Muscle layer of duodenum (tissue), 2 donors: ENCODE measurements at regions not wholly inside any gene's neighbourhood (a gene's known extent, or its start where the extent isn't known, plus 50 kb on each side); places are given as distances from the start of the nearest gene placed in this dataset.
"Not testable (repeated sequence)": the region's sequence is repeated elsewhere in the genome, so short reads cannot be mapped to it uniquely, and the experiment has no call there.

ENCODE experiments used
- H3K27ac ChIP-seq: one replicate; pipeline ENCODE4 v1.7.0; 2013; ENCODE audit warnings: mild to moderate bottlenecking, low read length
- H3K27me3 ChIP-seq: one replicate; pipeline ENCODE4 v1.7.0; 2013; ENCODE audit warnings: low read depth, mild to moderate bottlenecking, control low read depth, low read length
- H3K36me3 ChIP-seq, 2 donors: one replicate each; pipeline ENCODE4 v1.7.0; 2013; ENCODE audit warnings: low read length in 2 of 2, control low read depth in 1 of 2, mild to moderate bottlenecking in 1 of 2; ENCODE audit not compliant: insufficient read depth in 2 of 2, control insufficient read depth in 1 of 2
- H3K4me1 ChIP-seq, 2 donors: one replicate each; pipeline ENCODE4 v1.7.0; 2013; ENCODE audit warnings: low read length in 2 of 2, mild to moderate bottlenecking in 2 of 2, control low read depth in 1 of 2, moderate library complexity in 1 of 2; ENCODE audit not compliant: insufficient read depth in 2 of 2, control insufficient read depth in 1 of 2
- H3K4me3 ChIP-seq, 2 donors: one replicate each; pipeline ENCODE4 v1.7.0; 2013; ENCODE audit warnings: low read length in 2 of 2, low read depth in 1 of 2, mild to moderate bottlenecking in 1 of 2
- H3K9me3 ChIP-seq, 2 donors: one replicate each; pipeline ENCODE4 v1.7.0; 2013; ENCODE audit warnings: low read length in 2 of 2, control low read depth in 1 of 2, mild to moderate bottlenecking in 1 of 2; ENCODE audit not compliant: control insufficient read depth in 1 of 2
- donor health status: healthy.

GRCh38 chr4:187671521-187671920 lies 324.1 kb upstream of the ZFP42 start:
- not testable (repeated sequence) for H3K4me1 ChIP-seq, H3K36me3 ChIP-seq, H3K27me3 ChIP-seq, H3K4me3 ChIP-seq, H3K9me3 ChIP-seq, H3K27ac ChIP-seq

- not testable (repeated sequence) for H3K4me3 ChIP-seq, H3K9me3 ChIP-seq, H3K36me3 ChIP-seq, H3K27ac ChIP-seq, H3K4me1 ChIP-seq, H3K27me3 ChIP-seq
Measured at GRCh38 chr4:187671958-187672357, 323.6 kb upstream of the ZFP42 start.

- H3K27ac ChIP-seq, H3K36me3 ChIP-seq: not testable (repeated sequence)
Measured at GRCh38 chr4:187672526-187672925, 323.0 kb upstream of the ZFP42 start.

GRCh38 chr4:187679450-187679849 lies 316.1 kb upstream of the ZFP42 start:
- Histone ChIP-seq H3K4me1 (no peaks in the 10 kb centered on the region), H3K36me3 (no peaks in the 10 kb centered on the region), H3K4me3 (no peak overlapping the region), H3K27me3 (no peaks in the 10 kb centered on the region), H3K9me3 (no peaks in the 10 kb centered on the region), H3K27ac (no peak overlapping the region)

More at GRCh38 chr4:187672526-187672925, 323.0 kb upstream of the ZFP42 start:
- H3K4me1 ChIP-seq, H3K9me3 ChIP-seq, H3K27me3 ChIP-seq, H3K4me3 ChIP-seq: not testable (repeated sequence)

- no peaks in the 10 kb centered on the region for H3K27me3 ChIP-seq
- H3K36me3 ChIP-seq, result no peaks in the 10 kb centered on the region
- no peak overlapping the region for H3K4me3 ChIP-seq
- H3K4me1 ChIP-seq, result no peaks in the 10 kb centered on the region
- H3K9me3 ChIP-seq, result no peaks in the 10 kb centered on the region
- no peak overlapping the region for H3K27ac ChIP-seq
Measured at GRCh38 chr4:187685247-187685646, 310.3 kb upstream of the ZFP42 start.

GRCh38 chr4:187687697-187688096 lies 307.9 kb upstream of the ZFP42 start:
- Histone ChIP-seq H3K4me1 (no peaks in the 10 kb centered on the region), H3K4me3 (no peak overlapping the region), H3K36me3 (no peaks in the 10 kb centered on the region), H3K27ac (no peak overlapping the region), H3K9me3 (no peaks in the 10 kb centered on the region), H3K27me3 (no peaks in the 10 kb centered on the region)

- no peak overlapping the region for H3K27ac ChIP-seq
- no peaks in the 10 kb centered on the region for H3K4me1 ChIP-seq
- H3K4me3 ChIP-seq, result no peak overlapping the region
- no peaks in the 10 kb centered on the region for H3K36me3 ChIP-seq
- no peaks in the 10 kb centered on the region for H3K9me3 ChIP-seq
- H3K27me3 ChIP-seq, result no peaks in the 10 kb centered on the region
Measured at GRCh38 chr4:187692626-187693025, 302.9 kb upstream of the ZFP42 start.

- not testable (repeated sequence) for H3K27ac ChIP-seq, H3K27me3 ChIP-seq, H3K4me1 ChIP-seq, H3K36me3 ChIP-seq, H3K9me3 ChIP-seq, H3K4me3 ChIP-seq
Measured at GRCh38 chr4:187695531-187695930, 300.0 kb upstream of the ZFP42 start.

GRCh38 chr4:187711586-187711985 lies 284.0 kb upstream of the ZFP42 start:
- H3K4me3 ChIP-seq, result no peak overlapping the region
- H3K36me3 ChIP-seq, result no peaks in the 10 kb centered on the region
- no peaks in the 10 kb centered on the region for H3K27me3 ChIP-seq
- H3K9me3 ChIP-seq, result peaks cover 0 to 10% of the 10 kb centered on the region in 2 donors
- no peaks in the 10 kb centered on the region for H3K4me1 ChIP-seq
- no peak overlapping the region for H3K27ac ChIP-seq

GRCh38 chr4:187714957-187715356 lies 280.6 kb upstream of the ZFP42 start:
- Histone ChIP-seq H3K27ac (no peak overlapping the region), H3K9me3 (no peaks in the 10 kb centered on the region), H3K27me3 (no peaks in the 10 kb centered on the region), H3K36me3 (no peaks in the 10 kb centered on the region), H3K4me3 (no peak overlapping the region), H3K4me1 (no peaks in the 10 kb centered on the region)

GRCh38 chr4:187715466-187715865 lies 280.1 kb upstream of the ZFP42 start:
- Histone ChIP-seq H3K4me1 (no peaks in the 10 kb centered on the region), H3K27ac (no peak overlapping the region), H3K27me3 (no peaks in the 10 kb centered on the region), H3K4me3 (no peak overlapping the region), H3K9me3 (no peaks in the 10 kb centered on the region), H3K36me3 (no peaks in the 10 kb centered on the region)

GRCh38 chr4:187724456-187724855 lies 271.1 kb upstream of the ZFP42 start:
- Histone ChIP-seq H3K4me1 (no peaks in the 10 kb centered on the region), H3K36me3 (no peaks in the 10 kb centered on the region), H3K27me3 (no peaks in the 10 kb centered on the region), H3K27ac (no peak overlapping the region), H3K4me3 (no peak overlapping the region), H3K9me3 (no peaks in the 10 kb centered on the region)
